WI38 (cell line): ENCODE measurements at regions not wholly inside any gene's neighbourhood (a gene's known extent, or its start where the extent isn't known, plus 50 kb on each side); places are given as distances from the start of the nearest gene placed in this dataset.
"Not testable (repeated sequence)": the region's sequence is repeated elsewhere in the genome, so short reads cannot be mapped to it uniquely, and the experiment has no call there.

Source experiments
- H3K4me3 ChIP-seq: 2 replicates; pipeline ENCODE4 v1.5.1; 2011; ENCODE audit warnings: low read depth, mild to moderate bottlenecking, control low read depth, low read length
- CTCF ChIP-seq: IDR thresholded peaks from 2 replicates; pipeline ENCODE4 v1.5.1; 2012; ENCODE audit warnings: low read depth, mild to moderate bottlenecking, control low read depth, low read length

GRCh38 chr15:68495981-68496705 is 64.2 kb upstream of the ITGA11 start:
- TF ChIP-seq CTCF = no peak
- no peak overlapping the region for H3K4me3 ChIP-seq

GRCh38 chr15:68496751-68497150 is 64.8 kb upstream of the ITGA11 start:
- H3K4me3 ChIP-seq = not testable (repeated sequence)

GRCh38 chr15:68497206-68497910 is 65.4 kb upstream of the ITGA11 start:
- TF ChIP-seq CTCF = no peak
- no peak overlapping the region for H3K4me3 ChIP-seq

GRCh38 chr15:68498076-68498475 is 66.1 kb upstream of the ITGA11 start:
- no peak overlapping the region for H3K4me3 ChIP-seq
- TF ChIP-seq CTCF = no peak

- no peak overlapping the region for H3K4me3 ChIP-seq
These were observed 67.8 kb upstream of the ITGA11 start for GRCh38 chr15:68499620-68500312.

GRCh38 chr15:68500363-68501258 is 68.6 kb upstream of the ITGA11 start:
- TF ChIP-seq CTCF = no peak
- no peak overlapping the region for H3K4me3 ChIP-seq

More at GRCh38 chr15:68499620-68500312, 67.8 kb upstream of the ITGA11 start:
- no peak for TF ChIP-seq CTCF

GRCh38 chr15:68501259-68501591 is 69.3 kb upstream of the ITGA11 start:
- no peak overlapping the region for H3K4me3 ChIP-seq
- TF ChIP-seq CTCF = no peak
